Left lung (tissue), 4 donors: ENCODE measurements at regions not wholly inside any gene's neighbourhood (a gene's known extent, or its start where the extent isn't known, plus 50 kb on each side); places are given as distances from the start of the nearest gene placed in this dataset.
A peak's percentile ranks its signal among the peaks of the same experiment; 100 is the strongest.
"Not testable (repeated sequence)": the region's sequence is repeated elsewhere in the genome, so short reads cannot be mapped to it uniquely, and the experiment has no call there.

Experiments
- ATAC-seq: fragments of 200-7000 bp; cut with Tn5 transposase; one replicate; pipeline ENCODE4 v1.9.1; 2020; ENCODE audit warnings: moderate library complexity
- DNase-seq, 4 donors: peaks; one replicate each; pipeline ENCODE4 v3.0.0-alpha.2; 2013 to 2020
- H3K27ac ChIP-seq, 2 donors: fragments of 200-600 bp; sonication (generic) in 1 of 2; one replicate each; pipeline versions ENCODE4 v1.5.0 to v1.8.0; 2020 to 2021
- H3K27me3 ChIP-seq, 2 donors: fragments of 200-600 bp; sonication (generic) in 1 of 2; one replicate each; pipeline versions ENCODE4 v1.5.0 to v1.8.0; 2020 to 2021
- H3K36me3 ChIP-seq, 2 donors: fragments of 200-600 bp; sonication (generic) in 1 of 2; one replicate each; pipeline versions ENCODE4 v1.5.0 to v1.8.0; 2020 to 2021
- H3K4me1 ChIP-seq, 2 donors: fragments of 200-600 bp; one replicate each; pipeline ENCODE4 v1.8.0; 2021
- H3K4me3 ChIP-seq, 2 donors: fragments of 200-600 bp; sonication (generic) in 1 of 2; one replicate each; pipeline versions ENCODE4 v1.5.0 to v1.8.0; 2020 to 2021; ENCODE audit warnings: mild to moderate bottlenecking in 1 of 2
- H3K9me3 ChIP-seq, 2 donors: fragments of 200-600 bp; sonication (generic) in 1 of 2; one replicate each; pipeline versions ENCODE4 v1.5.0 to v1.8.0; 2020 to 2021
- CTCF ChIP-seq, 2 donors: fragments of 200-600 bp; sonication (generic) in 1 of 2; IDR thresholded peaks; one replicate each; pipeline versions ENCODE4 v1.5.0 to v1.8.0; 2021; ENCODE audit warnings: antibody characterized with exemption in 2 of 2
- intact Hi-C, 2 donors: fragments of 100-400 bp; cut with DNase I; formaldehyde crosslinking; loops; one replicate each; pipeline versions ENCODE4 v1.11.2 to v1.14.2; 2022
- donor health status: DM: no; HTN: yes; CAD: no.
- donor health status: DM: no; HTN: no; CAD: no.

DNA sequence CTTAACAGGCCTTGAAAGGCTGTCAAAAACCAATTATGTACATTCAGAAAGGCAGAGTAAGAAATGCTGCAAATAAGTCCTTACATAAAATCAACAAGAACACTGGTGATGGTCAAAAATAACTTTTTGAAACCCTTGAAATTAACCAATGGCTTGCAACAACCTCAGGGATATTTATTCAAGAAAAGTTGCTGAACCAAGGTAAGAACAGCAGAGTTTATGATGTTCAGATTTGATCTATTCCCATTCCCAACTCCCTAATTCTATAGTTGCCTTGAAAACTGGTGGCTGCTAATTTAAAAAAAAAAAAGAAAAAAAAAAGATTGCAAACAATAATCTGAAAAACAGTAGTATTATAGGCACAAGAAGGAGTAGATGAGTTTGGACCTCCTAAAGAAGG is 109.8 kb upstream of the UFM1 start:
- H3K27ac ChIP-seq: no peak overlapping the region
- no peak overlapping the region for H3K4me3 ChIP-seq
- intact Hi-C loops: no loop called here
- ATAC-seq: no peak
- no peak for TF ChIP-seq CTCF (IDR thresholded peaks at IDR 0.05)
- peaks cover 0 to 5% of the 10 kb centered on the region in 2 donors for H3K9me3 ChIP-seq
- no peaks in the 10 kb centered on the region for H3K27me3 ChIP-seq
- DNase-seq: no peak
- no peaks in the 10 kb centered on the region for H3K36me3 ChIP-seq
- H3K4me1 ChIP-seq: no peaks in the 10 kb centered on the region

DNA sequence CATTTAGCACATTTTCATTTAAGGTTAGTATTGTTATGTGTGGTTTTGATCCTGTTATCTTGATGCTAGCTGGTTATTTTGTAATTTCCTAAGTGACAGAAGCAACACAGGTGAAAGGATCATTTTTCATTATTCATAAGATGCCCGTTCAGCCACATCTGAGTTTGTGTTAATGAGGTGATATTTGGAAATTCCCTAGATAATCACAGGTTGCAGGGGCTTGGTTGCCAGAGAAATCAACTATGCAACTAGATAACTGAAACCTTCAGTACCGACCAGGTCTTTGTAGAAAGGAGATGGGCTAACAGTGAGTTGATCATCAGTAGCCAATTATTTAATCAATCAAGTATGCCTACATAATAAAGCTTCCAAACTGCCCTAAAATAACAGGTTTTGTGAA is 121.3 kb upstream of the UFM1 start:
- DNase-seq (no peak), ATAC-seq (no peak)
- TF ChIP-seq CTCF (IDR thresholded peaks at IDR 0.05): no peak
- no peaks in the 10 kb centered on the region for H3K4me1 ChIP-seq
- H3K27me3 ChIP-seq: no peaks in the 10 kb centered on the region
- peaks cover 0 to 17% of the 10 kb centered on the region in 2 donors for H3K9me3 ChIP-seq
- H3K36me3 ChIP-seq: no peaks in the 10 kb centered on the region
- intact Hi-C loops: no loop called here
- no peak overlapping the region for H3K4me3 ChIP-seq
- H3K27ac ChIP-seq: no peak overlapping the region

GRCh38 chr13:38226496-38226895 is 123.2 kb upstream of the UFM1 start:
- ATAC-seq (no peak), DNase-seq (no peak)
- intact Hi-C loops: no loop called here
- Histone ChIP-seq H3K4me1 (no peaks in the 10 kb centered on the region), H3K9me3 (peaks cover 0 to 8% of the 10 kb centered on the region in 2 donors), H3K27ac (no peak overlapping the region), H3K27me3 (no peaks in the 10 kb centered on the region), H3K4me3 (no peak overlapping the region), H3K36me3 (no peaks in the 10 kb centered on the region)
- TF ChIP-seq CTCF (IDR thresholded peaks at IDR 0.05): no peak

GRCh38 chr13:38223089-38223488 is 126.6 kb upstream of the UFM1 start:
- no peak overlapping the region for H3K4me3 ChIP-seq
- peak in 1 of 4 donors; percentile 7 for DNase-seq

DNA sequence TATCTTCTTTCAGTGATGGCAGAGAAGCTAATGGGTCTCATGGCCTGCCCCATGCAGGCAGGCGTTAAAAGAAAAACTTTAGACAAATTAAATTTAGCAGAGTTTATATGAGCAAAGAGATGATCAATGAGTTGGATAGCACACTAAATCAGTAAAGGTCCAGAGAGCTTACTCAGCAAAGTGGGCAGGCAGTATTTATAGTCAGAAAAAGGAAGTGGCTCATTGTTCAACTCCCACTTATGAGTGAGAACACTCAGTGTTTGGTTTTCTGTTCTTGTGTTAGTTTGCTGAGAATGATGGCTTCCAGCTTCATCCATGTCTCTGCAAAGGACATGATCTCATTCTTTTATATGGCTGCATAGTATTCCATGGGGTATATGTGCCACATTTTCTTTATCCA is 128.5 kb upstream of the UFM1 start:
- ATAC-seq, intact Hi-C loops, H3K36me3 ChIP-seq, H3K4me1 ChIP-seq, H3K9me3 ChIP-seq, H3K4me3 ChIP-seq, H3K27me3 ChIP-seq, DNase-seq, H3K27ac ChIP-seq: not testable (repeated sequence)

More at GRCh38 chr13:38223089-38223488, 126.6 kb upstream of the UFM1 start:
- no peaks in the 10 kb centered on the region for H3K36me3 ChIP-seq
- H3K27ac ChIP-seq: no peak overlapping the region
- intact Hi-C loops: no loop called here
- H3K9me3 ChIP-seq: no peaks in the 10 kb centered on the region
- no peaks in the 10 kb centered on the region for H3K4me1 ChIP-seq
- H3K27me3 ChIP-seq: no peaks in the 10 kb centered on the region
- ATAC-seq: no peak
- no peak for TF ChIP-seq CTCF (IDR thresholded peaks at IDR 0.05)

DNA sequence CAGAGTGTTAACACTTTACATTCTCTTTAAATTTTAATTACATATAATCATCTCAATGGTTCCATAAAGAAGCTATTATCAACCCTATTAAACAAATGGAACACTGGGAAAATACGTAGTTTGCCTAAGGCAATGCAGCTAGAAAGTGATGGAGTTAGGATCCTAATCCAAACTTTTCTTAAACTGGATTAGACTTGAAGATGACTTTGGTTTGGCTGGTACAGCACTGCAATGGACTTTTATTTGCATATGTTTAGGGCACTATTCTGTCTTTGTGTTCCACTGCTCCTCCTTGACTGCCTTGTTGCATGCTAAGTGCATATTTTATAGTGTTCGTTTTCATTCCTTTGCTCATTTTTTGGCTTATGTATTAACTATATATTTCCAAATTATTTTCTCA is 133.5 kb upstream of the UFM1 start:
- no peaks in the 10 kb centered on the region for H3K4me1 ChIP-seq
- intact Hi-C loops: no loop called here
- no peak for TF ChIP-seq CTCF (IDR thresholded peaks at IDR 0.05)
- H3K9me3 ChIP-seq: peaks cover 0 to 16% of the 10 kb centered on the region in 2 donors
- no peak overlapping the region for H3K27ac ChIP-seq
- H3K36me3 ChIP-seq: no peaks in the 10 kb centered on the region
- H3K4me3 ChIP-seq: no peak overlapping the region
- ATAC-seq (no peak), DNase-seq (no peak)
- no peaks in the 10 kb centered on the region for H3K27me3 ChIP-seq
